Psoas muscle (tissue), 7 donors: ENCODE measurements at regions not wholly inside any gene's neighbourhood (a gene's known extent, or its start where the extent isn't known, plus 50 kb on each side); places are given as distances from the start of the nearest gene placed in this dataset.

Experiments
- ATAC-seq, 4 donors: fragments of 200-7000 bp; cut with Tn5 transposase; one replicate each; pipeline ENCODE4 v1.9.1; 2020; ENCODE audit warnings: moderate library complexity in 3 of 4, mild to moderate bottlenecking in 2 of 4
- DNase-seq, 2 donors: peaks; one replicate each; pipeline ENCODE4 v3.0.0-alpha.2; 2020
- H3K27ac ChIP-seq: fragments of 200-600 bp; one replicate; pipeline ENCODE4 v1.8.0; 2022
- H3K27me3 ChIP-seq, 3 donors: fragments of 200-600 bp in 1 of 3; one replicate each; pipeline versions ENCODE4 v1.6.1 to v1.8.0; 2013 to 2022; ENCODE audit warnings: low read length in 2 of 3, mild to moderate bottlenecking in 2 of 3, moderate library complexity in 1 of 3; ENCODE audit not compliant: insufficient read depth in 3 of 3
- H3K36me3 ChIP-seq, 2 donors: fragments of 200-600 bp in 1 of 2; one replicate each; pipeline versions ENCODE4 v1.6.1 to v1.8.0; 2013 to 2022; ENCODE audit warnings: low read depth in 1 of 2, mild to moderate bottlenecking in 1 of 2, moderate library complexity in 1 of 2; ENCODE audit not compliant: insufficient read depth in 1 of 2
- H3K4me1 ChIP-seq: fragments of 200-600 bp; one replicate; pipeline ENCODE4 v1.8.0; 2022
- H3K4me3 ChIP-seq: fragments of 200-600 bp; one replicate; pipeline ENCODE4 v1.8.0; 2022; ENCODE audit warnings: mild to moderate bottlenecking
- H3K9me3 ChIP-seq: fragments of 200-600 bp; one replicate; pipeline ENCODE4 v1.8.0; 2022
- CTCF ChIP-seq: fragments of 200-600 bp; IDR thresholded peaks from one replicate; pipeline ENCODE4 v1.8.0; 2022; ENCODE audit warnings: antibody characterized with exemption
- WGBS, 3 donors: extraction: QIAGEN DNeasy Blood & Tissue Kit; methylation state at CpG; one replicate each; pipeline versions ENCODE4 v1.1.6 to v1.1.7; 2013; 5-methylcytosine and 5-hydroxymethylcytosine counted together
- intact Hi-C, 2 donors: fragments of 100-400 bp; cut with DNase I; formaldehyde crosslinking; loops; one replicate each; pipeline versions ENCODE4 v1.11.0 to v1.14.2; 2022
- donor health status: healthy with polysubstance abuse.
- donor health status: DM: no; HTN: no; CAD: no; lungs with moderate emphysema.
- donor health status: Bipolar disorder and iron deficiency.
- donor health status: healthy.
- donor health status: DM: yes; HTN: yes; CAD: no.
- donor health status: DM: no; HTN: no; CAD: no.
- donor health status: DM: yes; HTN: yes; CAD: no.

- Histone ChIP-seq H3K36me3 (no peaks in the 10 kb centered on the region), H3K9me3 (no peaks in the 10 kb centered on the region), H3K4me3 (no peak overlapping the region), H3K27me3 (no peaks in the 10 kb centered on the region), H3K4me1 (no peaks in the 10 kb centered on the region), H3K27ac (no peak overlapping the region)
- intact Hi-C loops: no loop called here
- no peak for TF ChIP-seq CTCF
- ATAC-seq: no peak
- no peak for DNase-seq
- WGBS, 3 donors: 90 to 91% (median 90%) methylated on average over 7 of the region's 7 CpGs
Measured at GRCh38 chr12:128043317-128043716, 223.7 kb upstream of the TMEM132C start.

- DNase-seq: no peak
- no peaks in the 10 kb centered on the region for H3K9me3 ChIP-seq
- no peaks in the 10 kb centered on the region for H3K27me3 ChIP-seq
- no peak overlapping the region for H3K27ac ChIP-seq
- intact Hi-C loops: no loop called here
- 64 to 74% (median 71%) methylated on average over 3 of the region's 3 CpGs for WGBS, 3 donors
- no peak for ATAC-seq
- H3K4me1 ChIP-seq: no peaks in the 10 kb centered on the region
- no peak for TF ChIP-seq CTCF
- no peaks in the 10 kb centered on the region for H3K36me3 ChIP-seq
- no peak overlapping the region for H3K4me3 ChIP-seq
Measured at GRCh38 chr12:128047266-128048060, 219.5 kb upstream of the TMEM132C start.

- Histone ChIP-seq H3K36me3 (no peaks in the 10 kb centered on the region), H3K4me3 (no peak overlapping the region), H3K4me1 (no peaks in the 10 kb centered on the region), H3K27me3 (no peaks in the 10 kb centered on the region), H3K27ac (no peak overlapping the region), H3K9me3 (no peaks in the 10 kb centered on the region)
- intact Hi-C loops: no loop called here
- no peak for TF ChIP-seq CTCF
- WGBS, 3 donors: 68 to 77% (median 70%) methylated on average over 8 of the region's 8 CpGs
- no peak for ATAC-seq
- DNase-seq: no peak
Measured at GRCh38 chr12:128052331-128052730, 214.6 kb upstream of the TMEM132C start.

GRCh38 chr12:128052777-128053176 is 214.2 kb upstream of the TMEM132C start:
- Histone ChIP-seq H3K4me1 (no peaks in the 10 kb centered on the region), H3K36me3 (no peaks in the 10 kb centered on the region), H3K4me3 (no peak overlapping the region), H3K27ac (no peak overlapping the region), H3K9me3 (no peaks in the 10 kb centered on the region), H3K27me3 (no peaks in the 10 kb centered on the region)
- WGBS, 3 donors: 34 to 54% (median 38%) methylated on average over 5 of the region's 5 CpGs
- ATAC-seq: no peak
- no peak for DNase-seq
- TF ChIP-seq CTCF: no peak
- intact Hi-C loops: no loop called here

- Histone ChIP-seq H3K9me3 (no peaks in the 10 kb centered on the region), H3K36me3 (no peaks in the 10 kb centered on the region), H3K4me1 (no peaks in the 10 kb centered on the region), H3K27me3 (no peaks in the 10 kb centered on the region), H3K4me3 (no peak overlapping the region), H3K27ac (no peak overlapping the region)
- no peak for TF ChIP-seq CTCF
- DNase-seq: no peak
- no peak for ATAC-seq
- intact Hi-C loops: no loop called here
- WGBS, 3 donors: 75 to 86% (median 81%) methylated on average over 6 of the region's 6 CpGs
Measured at GRCh38 chr12:128055567-128055966, 211.4 kb upstream of the TMEM132C start.
